ENCODE measurements at regions not wholly inside any gene's neighbourhood (a gene's known extent, or its start where the extent isn't known, plus 50 kb on each side); places are given as distances from the start of the nearest gene placed in this dataset.

- no peak for TF ChIP-seq CTCF (IDR thresholded peaks at IDR 0.05)
- no peak for TF ChIP-seq POLR2A (IDR thresholded peaks at IDR 0.05)
These were observed 396.9 kb upstream of the CBLB start for GRCh38 chr3:106265704-106266103.

Measured in body of pancreas (tissue), 4 donors.